ENCODE measurements at regions not wholly inside any gene's neighbourhood (a gene's known extent, or its start where the extent isn't known, plus 50 kb on each side); places are given as distances from the start of the nearest gene placed in this dataset.

- no peak for TF ChIP-seq CTCF (IDR thresholded peaks at IDR 0.05)
- TF ChIP-seq POLR2AphosphoS5 (IDR thresholded peaks at IDR 0.05; ENCODE audit: insufficient read depth in 1 of 2, low read depth in 1 of 2): no peak
Observed at GRCh38 chr18:8928847-8929780, 173.4 kb upstream of the NDUFV2 start.
